ENCODE measurements at regions not wholly inside any gene's neighbourhood (a gene's known extent, or its start where the extent isn't known, plus 50 kb on each side); places are given as distances from the start of the nearest gene placed in this dataset.

DNA sequence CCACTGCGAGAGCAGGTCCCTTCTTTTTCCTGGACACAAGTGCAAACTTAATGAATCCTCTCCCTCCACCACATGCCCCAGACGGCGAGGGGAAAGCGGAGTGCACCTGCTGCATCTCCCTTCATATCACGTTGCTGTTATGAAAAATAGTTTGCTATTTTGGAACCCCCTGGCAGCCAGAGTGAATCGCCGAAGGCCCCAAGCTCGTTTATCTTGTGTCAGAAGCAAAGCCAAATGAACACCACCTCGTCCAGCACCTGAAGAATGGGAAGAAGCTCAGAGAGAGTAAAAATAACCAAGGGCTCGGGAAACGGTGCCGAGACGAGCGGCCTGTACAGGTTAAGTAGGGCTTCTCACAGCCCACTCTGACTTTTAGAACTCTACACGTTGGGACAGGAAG is 394.6 kb upstream of the RORA start:
- H3K9me3 ChIP-seq = no peaks in the 10 kb centered on the region
- H3K4me1 ChIP-seq (replicated peaks) = no peaks in the 10 kb centered on the region
- intact Hi-C loops (cut with DNase I) = loop anchor here (10.0 kb wide), 1 partner anchor 579 kb away; no protein-coding TSS in a partner anchor
- no peak for DNase-seq (ENCODE audit: low spot score)
- WGBS = 82% methylated on average over 15 of the region's 15 CpGs
- no peaks in the 10 kb centered on the region for H3K36me3 ChIP-seq
- no peak overlapping the region for H3K27ac ChIP-seq
- no peak overlapping the region for H3K4me3 ChIP-seq
- no peak for TF ChIP-seq POLR2AphosphoS5 (IDR thresholded peaks at IDR 0.05)
- TF ChIP-seq, protein P1, sequence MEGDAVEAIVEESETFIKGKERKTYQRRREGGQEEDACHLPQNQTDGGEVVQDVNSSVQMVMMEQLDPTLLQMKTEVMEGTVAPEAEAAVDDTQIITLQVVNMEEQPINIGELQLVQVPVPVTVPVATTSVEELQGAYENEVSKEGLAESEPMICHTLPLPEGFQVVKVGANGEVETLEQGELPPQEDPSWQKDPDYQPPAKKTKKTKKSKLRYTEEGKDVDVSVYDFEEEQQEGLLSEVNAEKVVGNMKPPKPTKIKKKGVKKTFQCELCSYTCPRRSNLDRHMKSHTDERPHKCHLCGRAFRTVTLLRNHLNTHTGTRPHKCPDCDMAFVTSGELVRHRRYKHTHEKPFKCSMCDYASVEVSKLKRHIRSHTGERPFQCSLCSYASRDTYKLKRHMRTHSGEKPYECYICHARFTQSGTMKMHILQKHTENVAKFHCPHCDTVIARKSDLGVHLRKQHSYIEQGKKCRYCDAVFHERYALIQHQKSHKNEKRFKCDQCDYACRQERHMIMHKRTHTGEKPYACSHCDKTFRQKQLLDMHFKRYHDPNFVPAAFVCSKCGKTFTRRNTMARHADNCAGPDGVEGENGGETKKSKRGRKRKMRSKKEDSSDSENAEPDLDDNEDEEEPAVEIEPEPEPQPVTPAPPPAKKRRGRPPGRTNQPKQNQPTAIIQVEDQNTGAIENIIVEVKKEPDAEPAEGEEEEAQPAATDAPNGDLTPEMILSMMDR (IDR thresholded peaks at IDR 0.05) = no peak
- TF ChIP-seq POLR2A (IDR thresholded peaks at IDR 0.05) = no peak
- H3K27me3 ChIP-seq (replicated peaks; ENCODE audit: insufficient read depth) = no peaks in the 10 kb centered on the region

DNA sequence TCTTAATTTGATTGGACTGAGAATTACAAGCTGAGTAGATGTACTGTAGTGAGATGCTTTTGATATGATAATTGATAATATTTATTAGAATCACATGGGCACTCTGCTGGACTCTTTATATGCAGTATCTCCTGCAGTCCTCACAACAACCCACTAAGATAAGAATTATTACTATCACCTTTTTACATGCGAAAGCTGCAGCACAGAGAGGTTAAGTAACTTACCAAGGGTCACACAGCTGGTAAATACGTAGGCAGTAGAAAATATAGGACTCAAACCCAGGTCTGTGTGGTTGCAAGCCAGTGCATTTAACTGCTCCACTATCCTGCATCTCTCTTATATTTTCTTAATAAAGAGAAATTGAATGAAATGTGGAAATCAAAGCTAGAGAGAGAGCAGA is 392.8 kb upstream of the RORA start:
- intact Hi-C loops (cut with DNase I) = loop anchor here (10.0 kb wide), 1 partner anchor 577 kb away; no protein-coding TSS in a partner anchor
- TF ChIP-seq, protein P1 (IDR thresholded peaks at IDR 0.05) = no peak
- no peak for TF ChIP-seq POLR2AphosphoS5 (IDR thresholded peaks at IDR 0.05)
- no peak for TF ChIP-seq POLR2A (IDR thresholded peaks at IDR 0.05)

GRCh38 chr15:61621146-61621545 is 392.0 kb upstream of the RORA start:
- no peaks in the 10 kb centered on the region for H3K27me3 ChIP-seq (replicated peaks; ENCODE audit: insufficient read depth)
- no peak overlapping the region for H3K4me3 ChIP-seq
- no peaks in the 10 kb centered on the region for H3K4me1 ChIP-seq (replicated peaks)
- no peak overlapping the region for H3K27ac ChIP-seq
- H3K36me3 ChIP-seq = no peaks in the 10 kb centered on the region
- no peak for TF ChIP-seq POLR2AphosphoS5 (IDR thresholded peaks at IDR 0.05)
- TF ChIP-seq, protein P1 (IDR thresholded peaks at IDR 0.05) = peak in 3 of 4 experiments; percentile 47 to 61 (median 48)
- intact Hi-C loops (cut with DNase I) = loop anchor here (10.0 kb wide), 1 partner anchor 576 kb away; no protein-coding TSS in a partner anchor
- H3K9me3 ChIP-seq = no peaks in the 10 kb centered on the region
- WGBS = 3% methylated on average over 2 of the region's 2 CpGs
- peak; percentile 8 for DNase-seq (ENCODE audit: low spot score)

More for the DNA sequence above, 392.8 kb upstream of the RORA start:
- Histone ChIP-seq H3K27ac (no peak overlapping the region), H3K4me3 (no peak overlapping the region), H3K9me3 (no peaks in the 10 kb centered on the region), H3K36me3 (no peaks in the 10 kb centered on the region), H3K4me1 (replicated peaks) (no peaks in the 10 kb centered on the region), H3K27me3 (replicated peaks; ENCODE audit: insufficient read depth) (no peaks in the 10 kb centered on the region)
- no peak for DNase-seq (ENCODE audit: low spot score)
- WGBS = 94% methylated on average over 2 of the region's 2 CpGs

DNA sequence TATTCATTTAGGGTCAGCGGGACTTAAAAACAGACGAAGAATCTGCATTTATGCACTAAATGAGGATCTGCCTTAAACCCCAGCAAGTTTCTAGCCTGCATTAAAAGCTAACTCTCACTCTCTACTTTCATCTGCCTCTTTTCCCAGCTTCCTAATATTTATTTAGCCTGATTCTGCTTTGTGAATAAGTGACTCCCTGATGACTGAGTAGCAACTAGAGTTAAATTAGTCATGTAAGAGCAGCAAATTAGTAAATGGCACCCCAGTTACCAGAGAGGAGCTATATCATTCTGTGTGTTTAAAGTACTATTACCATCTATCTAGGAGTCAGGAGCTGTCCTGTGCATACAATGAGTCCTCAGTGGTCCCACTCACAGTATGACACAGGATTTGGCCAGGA is 391.0 kb upstream of the RORA start:
- DNase-seq (ENCODE audit: low spot score) = no peak
- H3K4me3 ChIP-seq = no peak overlapping the region
- intact Hi-C loops (cut with DNase I) = loop anchor here (10.0 kb wide), 1 partner anchor 575 kb away; no protein-coding TSS in a partner anchor
- H3K9me3 ChIP-seq = no peaks in the 10 kb centered on the region
- no peaks in the 10 kb centered on the region for H3K4me1 ChIP-seq (replicated peaks)
- no peak overlapping the region for H3K27ac ChIP-seq
- no peaks in the 10 kb centered on the region for H3K27me3 ChIP-seq (replicated peaks; ENCODE audit: insufficient read depth)
- no peaks in the 10 kb centered on the region for H3K36me3 ChIP-seq
- 91% methylated on average over 2 of the region's 2 CpGs for WGBS
- TF ChIP-seq POLR2AphosphoS5 (IDR thresholded peaks at IDR 0.05) = no peak
- TF ChIP-seq, protein P1 (IDR thresholded peaks at IDR 0.05) = no peak
- no peak for TF ChIP-seq POLR2A (IDR thresholded peaks at IDR 0.05)

GRCh38 chr15:61613729-61614128 is 384.6 kb upstream of the RORA start:
- TF ChIP-seq, protein P1 (IDR thresholded peaks at IDR 0.05) = no peak
- no peak for TF ChIP-seq POLR2A (IDR thresholded peaks at IDR 0.05)
- no peak for TF ChIP-seq POLR2AphosphoS5 (IDR thresholded peaks at IDR 0.05)
- H3K4me3 ChIP-seq = no peak overlapping the region
- DNase-seq (ENCODE audit: low spot score) = no peak
- H3K27ac ChIP-seq = no peak overlapping the region
- no peaks in the 10 kb centered on the region for H3K36me3 ChIP-seq
- intact Hi-C loops (cut with DNase I) = no loop called here
- no peaks in the 10 kb centered on the region for H3K4me1 ChIP-seq (replicated peaks)
- H3K27me3 ChIP-seq (replicated peaks; ENCODE audit: insufficient read depth) = no peaks in the 10 kb centered on the region
- H3K9me3 ChIP-seq = no peaks in the 10 kb centered on the region
